Activated CD4-positive, alpha-beta T cell treated with anti-CD3 and anti-CD28 coated beads, Interleukin-2, amount 50 U/mL, for 24 hours (primary cell): ENCODE measurements at regions not wholly inside any gene's neighbourhood (a gene's known extent, or its start where the extent isn't known, plus 50 kb on each side); places are given as distances from the start of the nearest gene placed in this dataset.

ENCODE experiments used
- DNase-seq, 2 donors: peaks; one replicate each; pipeline ENCODE4 v3.0.0-alpha.2; 2020; ENCODE audit warnings: low read depth in 1 of 2, low spot score in 1 of 2

DNA sequence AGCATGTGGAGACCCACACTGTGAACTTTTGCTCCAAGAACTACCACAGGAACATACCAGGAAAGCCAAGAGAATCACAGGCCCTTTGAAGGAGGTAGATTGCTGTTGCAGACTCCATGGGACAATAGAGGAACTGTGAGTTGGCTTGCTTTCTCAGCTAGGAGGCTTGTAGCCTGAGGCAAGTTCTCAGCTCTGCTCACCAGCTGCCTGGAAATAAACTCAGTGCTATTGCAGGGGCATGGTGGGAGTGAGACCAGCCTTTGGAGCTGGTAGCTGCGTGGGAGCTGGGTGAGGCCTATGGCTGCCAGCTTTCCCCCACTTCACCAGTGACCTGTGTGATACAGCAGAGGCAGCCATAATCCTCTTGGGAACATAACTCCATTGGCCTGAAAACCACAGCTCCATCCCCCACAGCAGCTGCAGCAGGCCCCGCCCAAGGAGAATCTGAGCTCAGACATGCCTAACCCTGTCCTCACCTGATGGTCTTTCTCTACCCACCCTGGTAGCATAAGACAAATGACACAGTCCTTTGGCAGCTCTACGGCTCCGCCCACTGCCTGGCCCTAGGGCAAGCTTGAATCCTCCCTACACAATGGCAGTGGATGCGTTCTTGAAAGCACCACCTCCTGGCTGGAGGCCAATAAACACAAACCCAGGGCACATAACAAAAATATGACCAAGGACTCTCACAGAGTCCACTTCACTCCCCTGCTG, 389.5 kb downstream of the KIF4B start:
- no peak for DNase-seq

GRCh38 chr5:155406815-155407214, 393.3 kb downstream of the KIF4B start:
- no peak for DNase-seq

DNA sequence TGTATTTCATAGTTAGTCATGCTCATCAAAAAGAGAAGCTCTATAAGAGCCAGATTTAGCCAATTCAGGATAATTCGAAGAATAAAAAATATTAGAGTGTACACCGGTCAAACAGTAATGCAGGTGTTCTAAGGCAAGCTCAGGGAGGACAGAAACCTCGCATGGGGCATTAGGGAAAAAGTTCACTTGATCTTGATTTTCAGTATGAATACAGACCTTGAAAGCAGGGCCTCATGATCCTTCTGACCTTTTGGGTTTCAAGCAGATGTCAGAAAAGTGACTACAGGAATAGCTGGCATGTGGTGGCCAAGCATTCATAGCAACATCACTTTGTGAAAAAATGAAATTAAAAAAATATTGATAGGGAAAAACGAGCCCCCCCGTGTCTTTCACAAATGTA, 394.9 kb downstream of the KIF4B start:
- DNase-seq: no peak

- DNase-seq: no peak
Observed at GRCh38 chr5:155416765-155417164, 403.2 kb downstream of the KIF4B start.

DNA sequence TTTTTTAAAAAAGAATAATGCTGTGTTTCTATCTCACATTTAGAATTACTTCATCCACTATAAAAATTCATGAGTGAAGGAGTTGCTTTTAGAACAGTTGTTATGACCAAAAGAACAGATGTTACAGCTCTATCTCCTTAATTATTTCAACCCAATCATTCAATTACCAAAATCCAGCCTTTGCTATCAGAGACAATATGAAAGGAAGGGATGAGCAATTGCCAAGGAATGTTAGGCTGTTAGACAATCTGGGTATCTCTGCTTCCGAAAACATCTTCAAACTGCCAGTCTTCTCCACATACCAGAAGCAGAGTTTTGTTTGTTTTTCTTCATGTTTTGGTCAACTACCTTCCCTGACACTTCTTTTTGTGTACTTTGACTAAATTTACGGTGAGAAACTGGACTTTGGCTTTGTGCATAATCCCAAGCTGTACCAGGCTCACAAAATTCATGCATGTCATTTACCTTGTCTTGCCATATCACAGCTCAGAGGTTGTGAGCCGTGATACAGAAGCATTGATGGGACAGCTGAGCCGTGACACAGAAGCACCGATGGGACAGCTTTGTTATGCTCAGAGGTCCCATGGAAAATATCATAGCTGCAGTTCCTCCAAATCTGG, 405.5 kb downstream of the KIF4B start:
- DNase-seq: no peak

DNA sequence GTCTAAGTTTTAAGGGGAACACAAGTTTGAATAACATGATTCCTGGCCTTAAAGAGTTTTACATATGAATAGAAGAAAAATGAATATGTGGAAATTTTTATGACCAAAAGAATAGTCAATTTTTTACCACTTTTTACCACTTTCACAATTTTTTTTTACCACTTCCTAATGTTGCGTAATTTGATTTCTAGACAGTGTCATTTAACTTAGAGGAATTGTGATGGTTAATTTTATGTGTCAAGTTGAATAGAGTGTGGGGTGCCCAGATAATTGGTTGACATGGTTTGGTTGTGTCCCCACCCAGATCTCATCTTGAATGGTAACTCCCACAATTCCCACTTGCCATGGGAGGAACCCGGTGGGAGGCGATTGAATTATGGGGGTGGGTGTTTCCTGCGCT, 416.6 kb downstream of the KIF4B start:
- no peak for DNase-seq

DNA sequence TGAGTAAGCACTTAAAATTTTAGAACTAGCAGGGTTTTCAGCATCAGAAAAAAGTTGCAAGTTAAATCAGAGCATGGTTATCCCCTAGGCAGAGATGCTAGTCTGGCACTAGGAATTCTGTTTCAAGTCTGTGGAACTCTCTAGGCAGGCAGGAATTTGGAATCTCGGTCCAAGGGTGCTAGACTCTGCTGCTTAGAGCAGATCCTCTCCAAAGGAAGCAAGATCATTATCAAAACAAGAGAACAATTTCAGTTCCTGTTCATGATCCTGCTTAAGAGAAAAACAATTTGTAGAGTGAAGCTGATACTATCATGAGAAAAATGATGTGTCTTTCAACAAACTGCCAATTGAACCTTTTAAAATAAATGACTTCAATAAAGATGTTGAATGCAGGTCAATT, 420.7 kb downstream of the KIF4B start:
- no peak for DNase-seq

GRCh38 chr5:155434681-155435080, 421.1 kb downstream of the KIF4B start:
- DNase-seq: no peak

- no peak for DNase-seq
Observed at GRCh38 chr5:155441849-155442248, 428.3 kb downstream of the KIF4B start.

GRCh38 chr5:155451106-155451505, 437.6 kb downstream of the KIF4B start:
- no peak for DNase-seq

DNA sequence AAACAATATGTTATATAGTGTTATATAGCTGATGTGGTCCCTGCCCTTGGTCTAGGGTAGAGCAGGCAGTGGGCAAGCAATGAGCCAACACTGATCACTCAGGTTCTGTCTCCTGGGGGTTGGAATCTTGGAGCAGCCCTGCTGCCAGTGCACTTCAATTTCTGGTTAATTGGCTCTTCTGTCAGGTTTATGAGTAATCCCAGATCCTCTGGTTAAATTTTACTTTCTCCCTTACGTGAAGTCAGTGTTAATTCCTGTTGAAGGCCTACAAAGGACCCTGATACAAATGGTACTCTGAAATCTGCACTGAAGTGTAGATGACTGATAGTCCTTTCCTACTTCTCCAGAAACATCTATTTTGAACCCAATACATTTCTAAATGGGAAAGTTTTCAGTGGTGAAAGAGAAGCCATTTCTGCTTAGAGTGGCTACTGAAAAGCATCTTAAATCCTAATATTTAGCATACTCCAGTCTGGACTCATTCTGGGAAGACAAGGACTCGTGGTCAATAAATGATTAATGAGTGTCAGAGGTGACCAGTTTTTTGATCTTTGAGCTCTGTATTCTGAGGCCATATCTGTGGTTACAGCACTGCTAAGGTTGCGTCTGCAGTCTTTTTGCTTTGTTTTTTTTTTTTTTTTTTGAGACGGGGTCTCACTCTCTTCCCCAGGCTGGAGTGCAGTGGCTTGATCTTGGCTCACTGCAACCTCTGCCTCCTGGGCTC, 442.4 kb downstream of the KIF4B start:
- DNase-seq: no peak

- DNase-seq: no peak
Observed at GRCh38 chr5:155459889-155460500, 446.4 kb downstream of the KIF4B start.

GRCh38 chr5:155460501-155460931, 447.0 kb downstream of the KIF4B start:
- DNase-seq: no peak

DNA sequence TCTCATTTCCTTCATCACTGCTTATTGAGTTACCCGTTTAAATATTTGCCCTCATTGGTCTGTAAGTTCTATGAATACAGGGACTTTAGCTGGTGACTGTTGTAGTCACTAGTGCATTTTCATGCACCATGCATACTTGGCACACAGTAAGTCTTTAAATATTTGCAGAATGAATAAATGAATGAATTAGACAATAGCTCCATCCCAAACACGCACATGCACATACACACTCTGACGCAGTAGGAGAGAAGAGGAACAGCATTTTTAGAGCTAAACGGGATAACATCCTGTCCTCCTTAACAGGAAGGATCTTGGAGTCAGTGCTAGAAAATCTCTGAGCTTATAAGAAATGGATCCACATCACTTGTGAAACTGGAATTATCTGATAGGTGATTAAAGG, 447.7 kb downstream of the KIF4B start:
- no peak for DNase-seq

DNA sequence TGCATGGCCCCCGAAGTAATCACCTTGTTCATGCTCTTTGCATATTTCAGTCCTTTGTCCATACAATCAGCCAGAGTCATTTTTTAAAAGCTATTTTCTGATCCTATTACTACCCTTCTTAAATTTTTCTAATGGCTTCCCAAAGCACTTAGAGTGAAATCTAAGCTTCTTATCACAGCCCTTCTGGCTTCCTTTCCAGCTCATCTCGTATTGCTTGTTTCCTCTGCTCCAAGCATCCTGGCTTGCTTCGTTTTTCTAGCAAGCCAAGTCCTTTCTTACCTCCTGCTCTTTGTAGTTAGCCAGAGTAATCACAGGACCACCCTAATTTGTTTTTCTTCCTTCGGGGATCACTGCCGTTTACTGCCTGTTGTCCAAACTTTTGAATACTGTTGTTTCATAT, 453.3 kb downstream of the KIF4B start:
- DNase-seq: no peak

DNA sequence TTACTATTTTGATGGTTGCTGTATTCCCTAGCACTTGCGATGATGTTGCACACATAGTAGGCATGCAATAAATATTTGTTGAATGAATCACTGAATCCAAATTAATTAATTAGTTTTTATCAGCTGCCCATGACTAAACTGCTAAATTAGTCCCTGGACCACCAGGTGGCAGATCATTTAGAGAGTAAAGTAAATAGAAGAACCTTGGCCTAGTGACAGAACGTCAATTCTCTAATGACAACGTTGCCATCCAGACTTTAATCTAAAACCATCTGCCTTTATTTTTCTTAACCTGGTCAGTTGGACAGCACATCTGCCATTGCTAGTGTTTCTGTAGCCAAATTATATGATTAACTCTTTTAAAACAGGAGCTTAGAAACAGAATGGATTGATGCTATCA, 457.5 kb downstream of the KIF4B start:
- DNase-seq: no peak

- no peak for DNase-seq
Observed at GRCh38 chr5:155472780-155473179, 459.2 kb downstream of the KIF4B start.

DNA sequence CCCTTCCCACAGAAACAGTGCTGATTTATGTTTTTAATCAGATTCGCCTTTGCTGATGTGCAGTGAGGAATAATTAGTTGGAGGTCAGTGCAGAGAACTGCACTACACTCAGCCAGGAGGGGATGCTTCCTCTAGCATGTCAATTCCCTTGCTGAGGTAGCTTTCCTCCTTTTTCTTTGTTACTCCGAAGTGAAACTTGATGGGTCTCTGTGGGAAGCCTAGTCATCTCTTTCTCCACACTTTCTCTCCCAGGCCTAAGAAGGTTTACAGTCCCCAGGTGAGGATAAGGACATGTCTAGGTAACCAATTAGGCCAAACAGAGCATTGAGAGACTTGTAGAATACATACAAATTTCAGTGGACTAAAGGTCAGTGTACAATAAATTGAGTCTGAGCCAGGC, 461.8 kb downstream of the KIF4B start:
- DNase-seq: no peak

DNA sequence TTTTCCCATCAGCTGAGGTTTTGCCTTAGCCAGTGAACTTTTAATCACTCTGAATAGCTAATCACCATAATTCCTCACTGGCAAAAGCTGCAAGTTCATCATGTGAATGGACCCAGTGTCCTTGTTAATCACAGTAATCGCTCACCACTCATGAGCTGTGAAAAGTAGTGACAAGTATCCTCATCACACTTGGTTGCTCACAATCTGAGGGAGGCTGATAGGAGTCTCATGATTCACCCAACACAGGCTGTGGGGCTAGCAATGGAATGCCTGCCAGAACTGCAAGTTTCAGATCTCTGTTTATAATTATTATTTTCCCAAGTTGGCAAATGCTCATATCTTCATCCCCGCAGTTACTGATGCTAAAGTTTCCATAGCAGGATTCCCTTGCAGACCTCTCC, 467.2 kb downstream of the KIF4B start:
- no peak for DNase-seq

GRCh38 chr5:155481182-155481581, 467.6 kb downstream of the KIF4B start:
- DNase-seq: no peak

DNA sequence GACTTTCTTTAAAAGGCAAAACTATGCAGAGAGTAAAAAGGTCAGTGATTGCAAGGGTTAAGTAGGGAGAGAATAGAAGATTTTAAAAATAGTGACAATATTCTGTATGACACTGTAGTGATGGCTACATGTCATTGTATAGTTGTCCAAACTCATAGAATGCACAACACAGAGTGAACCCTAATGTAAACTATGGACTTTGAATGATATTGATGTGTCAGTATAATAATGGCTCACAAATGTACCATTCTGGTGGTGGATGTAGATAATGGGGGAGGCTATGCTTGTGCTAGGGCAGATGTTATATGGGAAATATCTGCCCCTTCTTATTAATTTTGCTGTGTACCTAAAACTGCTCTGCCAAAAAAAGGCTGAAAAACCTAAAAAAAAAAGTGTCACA, 468.9 kb downstream of the KIF4B start:
- no peak for DNase-seq

DNA sequence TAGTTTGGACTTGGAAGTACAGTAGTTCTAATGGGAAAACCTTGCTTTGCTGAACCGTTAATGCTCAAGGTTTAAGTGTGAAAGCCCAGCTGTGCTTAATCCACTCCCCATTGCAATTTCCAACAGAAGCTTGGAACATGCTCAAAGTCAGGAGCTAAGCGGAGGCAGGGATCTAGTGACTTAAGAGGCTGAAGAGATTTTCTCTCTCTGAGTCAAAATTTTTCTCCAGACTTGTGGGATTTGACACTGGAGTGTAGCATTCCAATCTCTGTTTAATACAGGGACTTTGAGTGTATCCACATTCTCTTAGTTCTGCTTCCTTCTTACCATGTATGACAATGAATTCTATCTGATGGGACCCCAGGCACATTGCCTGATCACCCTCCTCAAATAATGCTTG, 471.8 kb downstream of the KIF4B start:
- no peak for DNase-seq
